HG02970 (cell line): ENCODE measurements at regions not wholly inside any gene's neighbourhood (a gene's known extent, or its start where the extent isn't known, plus 50 kb on each side); places are given as distances from the start of the nearest gene placed in this dataset.

Source experiments
- ATAC-seq: cut with Tn5 transposase; IDR thresholded peaks from one replicate; pipeline ENCODE4 v1.9.1; 2021; ENCODE audit warnings: mild to moderate bottlenecking, moderate library complexity, moderate number of reproducible peaks; ENCODE audit not compliant: unreplicated experiment, low FRiP score

DNA sequence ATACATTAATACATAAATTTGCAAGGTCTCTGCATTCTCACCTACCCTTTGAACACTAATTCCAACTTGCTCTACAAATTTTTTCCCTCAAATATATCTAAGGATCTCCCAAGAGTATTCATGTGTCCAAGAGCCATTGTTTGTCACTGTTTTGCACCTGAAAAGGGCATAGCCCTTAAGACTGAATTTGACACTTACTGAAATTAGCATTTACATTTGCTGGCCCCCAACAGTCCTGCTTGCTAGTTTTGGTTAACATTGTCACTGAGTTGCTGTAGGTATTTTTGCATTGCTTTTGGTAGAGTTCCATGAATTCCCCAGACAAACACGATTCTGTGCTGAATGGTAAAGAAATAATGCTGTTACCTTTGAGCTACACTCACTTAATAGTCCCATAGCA lies 57.3 kb downstream of the KCNA4 start:
- ATAC-seq, result no peak

DNA sequence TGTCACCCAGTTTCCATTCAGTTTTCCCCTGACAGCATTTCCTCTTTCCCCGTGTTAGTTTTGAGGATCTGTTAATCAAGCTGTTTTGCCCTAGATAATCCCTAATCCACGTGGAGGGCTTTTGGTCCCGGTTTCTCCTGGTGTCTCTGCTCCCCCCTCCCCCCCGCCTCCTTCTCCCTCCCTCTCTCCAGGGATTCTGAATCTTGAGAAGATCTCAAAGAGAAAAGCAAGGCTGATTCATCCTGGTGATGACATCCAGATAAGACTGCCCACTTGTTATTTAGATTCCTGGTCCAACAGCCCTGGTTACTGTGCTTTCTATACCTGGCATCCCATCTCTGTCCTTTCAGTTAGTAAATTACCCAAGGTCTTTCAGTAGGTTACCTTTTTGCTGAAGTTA lies 59.4 kb downstream of the KCNA4 start:
- ATAC-seq, result no peak

GRCh38 chr11:29956076-29956556 lies 60.7 kb downstream of the KCNA4 start:
- no peak for ATAC-seq

DNA sequence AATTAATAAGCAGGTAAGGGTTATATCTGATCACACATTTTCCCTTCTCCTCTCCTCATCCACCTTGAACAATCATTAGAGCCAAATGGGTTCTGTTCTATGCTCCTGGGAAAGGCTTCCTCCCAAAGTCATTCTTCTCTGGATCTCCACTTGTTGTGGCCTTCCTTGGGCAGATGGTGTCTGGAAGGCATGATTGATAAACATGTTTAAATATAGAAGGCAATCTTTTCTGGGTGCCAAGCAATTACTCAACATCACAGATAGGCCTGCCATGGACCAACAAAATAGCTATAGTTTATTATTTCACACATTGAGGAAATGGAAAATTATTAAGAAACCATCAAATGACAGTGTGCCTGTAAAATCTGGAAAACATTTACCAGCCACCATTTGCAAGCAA lies 73.5 kb downstream of the KCNA4 start:
- no peak for ATAC-seq

GRCh38 chr11:29937526-29937925 lies 79.3 kb downstream of the KCNA4 start:
- ATAC-seq, result no peak

DNA sequence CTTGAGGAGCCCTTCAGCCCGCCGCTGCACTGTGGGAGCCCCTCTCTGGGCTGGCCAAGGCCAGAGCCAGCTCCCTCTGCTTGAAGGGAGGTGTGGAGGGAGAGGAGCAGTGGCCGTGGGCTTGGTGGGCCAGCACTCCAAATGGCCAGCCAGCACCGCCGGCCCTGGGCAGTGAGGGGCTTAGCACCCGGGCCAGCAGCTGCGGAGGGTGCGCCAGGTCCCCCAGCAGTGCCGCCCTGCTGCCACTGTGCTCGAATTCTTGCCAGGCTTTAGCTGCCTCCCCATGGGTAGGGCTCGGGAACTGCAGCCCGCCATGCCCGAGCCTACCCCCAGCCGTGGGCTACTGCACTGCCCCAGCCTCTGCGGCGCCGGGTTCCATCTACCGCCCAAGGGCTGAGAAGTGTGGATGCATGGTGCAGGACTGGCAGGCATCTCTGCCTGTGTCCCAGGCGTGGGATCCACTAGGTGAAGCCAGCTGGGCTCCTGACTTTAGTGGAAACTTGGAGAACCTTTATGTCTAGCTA lies 82.7 kb downstream of the KCNA4 start:
- no peak for ATAC-seq

- ATAC-seq, result no peak
Measured at GRCh38 chr11:29916040-29916439, 100.8 kb downstream of the KCNA4 start.

DNA sequence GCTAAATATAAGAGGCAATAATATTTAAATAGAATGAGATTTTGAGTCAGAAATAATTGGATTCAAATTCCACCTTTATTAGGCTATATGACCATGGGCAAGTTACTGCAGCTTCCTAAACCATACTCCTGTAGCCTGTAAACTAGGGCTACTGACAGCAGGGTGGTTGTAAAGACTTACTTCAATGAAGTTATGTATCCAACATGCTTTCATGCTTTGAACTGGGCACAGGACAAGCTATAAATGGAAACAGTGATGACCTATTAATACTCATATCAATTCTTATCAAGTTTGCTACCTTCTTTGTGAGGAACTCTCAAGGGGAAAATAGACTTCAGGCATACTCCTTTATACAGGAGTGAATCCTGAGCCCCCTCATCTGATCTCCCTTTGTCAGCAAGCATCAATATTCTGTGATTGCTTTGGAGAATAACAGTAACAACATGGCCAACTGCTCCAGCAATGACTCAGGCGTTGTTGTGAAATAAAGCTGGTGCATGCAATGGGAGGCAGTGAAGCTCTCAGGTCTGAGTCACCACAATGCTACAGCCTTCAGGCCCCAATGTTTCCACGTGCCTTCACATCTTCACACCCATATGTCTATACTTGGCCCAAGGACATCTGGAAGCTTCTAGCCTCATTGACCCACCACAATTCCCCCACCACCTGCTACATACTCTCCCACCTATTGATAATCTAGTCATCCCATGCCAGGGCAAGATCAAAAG lies 102.5 kb downstream of the KCNA4 start:
- ATAC-seq, result no peak

DNA sequence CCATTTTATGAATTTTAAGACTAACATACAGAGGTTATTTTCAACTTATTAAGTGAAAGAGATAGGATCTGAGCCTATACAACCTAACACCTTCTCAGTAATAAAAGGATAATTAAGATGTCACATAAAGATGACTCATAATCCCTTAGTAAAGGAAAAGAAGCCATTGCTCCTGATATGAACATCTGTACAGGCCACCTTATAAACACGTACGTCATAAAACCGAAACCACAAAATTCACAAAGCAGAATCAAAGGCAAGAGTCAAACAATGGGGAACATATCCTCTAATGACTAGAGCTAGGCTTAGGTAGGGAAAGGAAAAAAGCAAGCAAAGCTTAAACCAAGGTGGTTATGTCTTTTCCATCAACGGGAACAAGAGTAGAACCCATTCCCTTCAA lies 103.5 kb downstream of the KCNA4 start:
- no peak for ATAC-seq

DNA sequence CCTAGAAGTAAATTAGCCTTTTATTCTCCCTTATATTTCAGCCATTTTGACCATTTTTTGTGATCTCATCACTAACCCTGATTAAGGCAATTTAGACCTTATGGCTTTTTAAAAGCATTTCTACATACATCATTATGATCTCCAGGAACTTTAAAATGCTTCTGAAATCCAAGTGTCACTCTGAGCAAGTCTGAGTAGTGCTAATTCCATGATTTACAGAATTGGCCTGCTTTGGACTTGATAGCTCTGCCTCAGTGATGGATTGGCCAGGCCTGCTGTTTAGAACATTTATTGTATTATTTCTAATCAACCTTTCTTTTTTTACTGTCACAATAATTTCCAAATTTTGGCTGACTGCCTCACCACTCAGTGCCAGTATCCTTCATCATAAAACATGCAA lies 116.4 kb downstream of the KCNA4 start:
- ATAC-seq, result no peak

DNA sequence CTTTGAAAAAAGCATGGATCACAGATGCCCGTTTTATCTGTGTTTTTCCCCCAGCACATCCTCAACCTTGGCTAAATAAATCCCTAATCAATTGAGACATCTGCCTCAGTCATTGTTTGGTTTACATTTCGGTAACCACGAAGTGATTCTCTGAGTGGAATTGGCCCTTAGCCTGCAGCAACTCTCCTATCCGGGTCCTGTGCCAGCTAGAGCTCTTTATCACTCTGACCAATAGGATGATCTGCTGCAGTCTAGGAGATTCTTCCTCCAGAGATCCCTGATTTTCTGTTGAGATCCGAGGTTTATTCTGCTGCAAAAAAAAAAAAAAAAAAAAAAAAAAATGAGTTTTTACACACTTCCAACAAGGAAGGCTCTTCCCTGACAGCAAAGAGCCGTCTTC lies 137.3 kb downstream of the KCNA4 start:
- no peak for ATAC-seq

GRCh38 chr11:29876192-29876591 lies 140.6 kb downstream of the KCNA4 start:
- no peak for ATAC-seq

- ATAC-seq, result no peak
Measured at GRCh38 chr11:29847219-29847618, 169.6 kb downstream of the KCNA4 start.

DNA sequence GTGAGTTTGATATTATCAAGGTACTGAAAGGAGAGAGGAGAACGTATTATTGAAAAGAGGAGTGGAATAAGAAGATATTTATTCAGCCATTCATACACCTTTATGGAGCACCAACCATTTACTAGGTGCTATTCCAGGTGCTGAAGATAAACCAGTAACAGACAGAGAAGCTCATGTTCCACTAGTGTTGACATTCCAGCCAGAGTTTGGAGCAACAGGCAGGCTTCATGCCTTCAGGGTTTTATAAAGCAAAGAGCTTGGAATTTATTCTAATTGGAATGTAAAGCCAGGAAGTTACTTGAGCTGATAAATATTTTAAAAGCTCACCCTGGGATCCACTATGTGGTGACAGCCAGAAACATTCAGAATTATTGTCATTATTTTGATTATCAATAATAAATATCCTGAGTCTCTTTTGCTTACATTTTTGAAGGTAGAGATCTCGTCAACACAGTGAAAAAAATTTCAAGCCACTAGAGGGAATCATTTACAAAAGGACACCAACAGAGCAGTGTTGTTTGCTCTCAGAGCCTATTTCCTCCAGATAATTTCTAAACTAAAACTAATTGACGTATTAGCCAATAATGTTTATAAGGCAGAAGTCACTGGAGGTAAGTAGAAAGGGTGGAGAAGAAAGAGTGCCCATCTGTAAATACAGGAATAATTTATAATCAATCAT lies 172.0 kb downstream of the KCNA4 start:
- ATAC-seq, result no peak

DNA sequence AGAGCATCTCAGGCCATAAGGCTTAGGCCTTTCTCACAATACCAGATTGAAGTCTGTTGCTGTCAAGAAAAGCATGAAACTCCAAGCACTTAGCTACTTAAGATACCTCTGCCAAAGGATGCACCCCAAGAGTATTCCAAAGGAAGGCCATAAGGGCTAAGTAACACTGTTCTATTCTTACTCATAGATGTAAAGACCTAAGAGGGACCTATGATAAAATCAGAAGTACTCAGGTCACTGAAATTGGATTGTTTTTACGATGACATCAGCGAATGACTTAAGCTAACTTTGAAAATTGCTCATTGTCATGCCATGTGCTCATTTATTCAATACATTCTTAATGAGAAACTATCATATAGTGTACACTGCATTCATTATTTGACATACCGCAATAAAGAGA lies 172.8 kb downstream of the KCNA4 start:
- ATAC-seq, result no peak

GRCh38 chr11:29842061-29842460 lies 174.8 kb downstream of the KCNA4 start:
- ATAC-seq, result no peak

- ATAC-seq, result no peak
Measured at GRCh38 chr11:29826878-29827277, 190.0 kb downstream of the KCNA4 start.

GRCh38 chr11:29816359-29816758 lies 200.5 kb downstream of the KCNA4 start:
- no peak for ATAC-seq

- no peak for ATAC-seq
Measured at GRCh38 chr11:29809121-29809520, 207.7 kb downstream of the KCNA4 start.

DNA sequence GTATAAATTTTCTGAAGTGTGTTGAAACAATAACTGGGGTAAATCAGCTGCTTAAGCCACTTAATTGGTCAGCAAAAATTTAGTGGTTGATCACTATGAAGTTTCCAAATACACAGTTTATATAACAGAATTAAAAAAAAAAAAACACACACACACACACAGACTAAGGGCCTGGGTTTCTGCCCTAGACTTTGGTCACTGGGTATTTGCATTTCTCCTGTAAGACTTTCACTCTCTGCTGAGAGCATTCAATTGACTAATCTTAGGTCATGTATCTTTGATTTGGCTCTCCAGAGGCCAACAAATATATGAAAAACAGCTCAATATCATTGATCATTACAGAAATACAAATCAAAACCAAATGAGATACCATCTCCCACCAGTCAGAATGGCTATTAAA lies 214.3 kb downstream of the KCNA4 start:
- ATAC-seq, result no peak

- ATAC-seq, result no peak
Measured at GRCh38 chr11:29801561-29801960, 215.3 kb downstream of the KCNA4 start.

DNA sequence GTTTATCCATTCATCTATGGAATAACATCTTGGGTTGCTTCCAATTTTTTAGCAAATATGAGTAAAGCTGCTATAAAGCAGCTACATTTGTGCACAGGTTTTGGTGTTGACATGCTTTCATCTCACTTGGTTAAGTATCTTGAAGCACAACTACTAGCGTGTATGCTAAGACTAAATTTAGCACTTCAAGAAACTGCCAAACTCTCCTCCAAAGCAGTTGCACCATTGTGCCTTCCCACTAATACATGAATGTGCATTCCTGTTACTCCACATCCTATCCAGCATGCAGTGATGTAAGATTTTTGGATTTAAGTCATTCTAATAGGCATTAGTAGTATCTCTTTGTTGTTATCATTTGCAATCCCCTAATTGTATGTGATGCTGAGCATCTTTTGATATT lies 230.7 kb downstream of the KCNA4 start:
- ATAC-seq, result no peak
